GM19463 (cell line): ENCODE measurements at regions not wholly inside any gene's neighbourhood (a gene's known extent, or its start where the extent isn't known, plus 50 kb on each side); places are given as distances from the start of the nearest gene placed in this dataset.

ENCODE experiments used
- ATAC-seq: cut with Tn5 transposase; IDR thresholded peaks from one replicate; pipeline ENCODE4 v1.9.1; 2021; ENCODE audit warnings: mild to moderate bottlenecking, moderate library complexity; ENCODE audit not compliant: unreplicated experiment

- no peak for ATAC-seq
These were observed 383.5 kb downstream of the RASEF start for GRCh38 chr9:82679472-82679871.

GRCh38 chr9:82680179-82680935 is 382.6 kb downstream of the RASEF start:
- no peak for ATAC-seq

GRCh38 chr9:82681809-82682208 is 381.1 kb downstream of the RASEF start:
- ATAC-seq = no peak

- no peak for ATAC-seq
These were observed 380.5 kb downstream of the RASEF start for GRCh38 chr9:82682431-82682830.

- ATAC-seq = no peak
These were observed 367.2 kb downstream of the RASEF start for GRCh38 chr9:82695704-82696103.

- ATAC-seq = no peak
These were observed 356.2 kb downstream of the RASEF start for GRCh38 chr9:82706786-82707185.

GRCh38 chr9:82716821-82717220 is 346.1 kb downstream of the RASEF start:
- ATAC-seq = no peak

- ATAC-seq = no peak
These were observed 342.4 kb downstream of the RASEF start for GRCh38 chr9:82720515-82720914.

- ATAC-seq = no peak
These were observed 341.3 kb downstream of the RASEF start for GRCh38 chr9:82721593-82721992.

GRCh38 chr9:82722051-82722450 is 340.9 kb downstream of the RASEF start:
- no peak for ATAC-seq

- ATAC-seq = no peak
These were observed 340.4 kb downstream of the RASEF start for GRCh38 chr9:82722561-82722960.

GRCh38 chr9:82726424-82727276 is 336.3 kb downstream of the RASEF start:
- ATAC-seq = peak; percentile 64

GRCh38 chr9:82729141-82729540 is 333.8 kb downstream of the RASEF start:
- no peak for ATAC-seq

GRCh38 chr9:82729991-82730589 is 332.9 kb downstream of the RASEF start:
- ATAC-seq = no peak

GRCh38 chr9:82732928-82733327 is 330.0 kb downstream of the RASEF start:
- no peak for ATAC-seq

- ATAC-seq = no peak
These were observed 326.8 kb downstream of the RASEF start for GRCh38 chr9:82736126-82736525.

- no peak for ATAC-seq
These were observed 326.2 kb downstream of the RASEF start for GRCh38 chr9:82736701-82737100.

- ATAC-seq = no peak
These were observed 317.0 kb downstream of the RASEF start for GRCh38 chr9:82745919-82746318.

- no peak for ATAC-seq
These were observed 312.5 kb downstream of the RASEF start for GRCh38 chr9:82750411-82750913.

GRCh38 chr9:82757924-82758323 is 305.0 kb downstream of the RASEF start:
- no peak for ATAC-seq

- ATAC-seq = no peak
These were observed 301.9 kb downstream of the RASEF start for GRCh38 chr9:82761027-82761426.

GRCh38 chr9:82761956-82762355 is 301.0 kb downstream of the RASEF start:
- ATAC-seq = no peak
